ENCODE measurements at regions not wholly inside any gene's neighbourhood (a gene's known extent, or its start where the extent isn't known, plus 50 kb on each side); places are given as distances from the start of the nearest gene placed in this dataset.

GRCh38 chr16:79764415-79765110 is 164.0 kb upstream of the MAF start:
- Mint-ChIP-seq H3K27me3 (ENCODE audit: insufficient read depth) (peaks cover 2% of the 10 kb centered on the region), H3K4me1 (peaks cover 23% of the 10 kb centered on the region), H3K36me3 (ENCODE audit: low read depth) (no peaks in the 10 kb centered on the region), H3K9me3 (no peaks in the 10 kb centered on the region), H3K27ac (peak overlapping the region; percentile 30), H3K4me3 (no peak overlapping the region)
- Histone ChIP-seq H3K9ac (ENCODE audit: extremely low read depth, low read length, poor library complexity, severe bottlenecking) (no peak overlapping the region), H3K4me3 (ENCODE audit: low read length) (no peak overlapping the region), H3K4me1 (ENCODE audit: control insufficient read depth, insufficient read depth, low read length) (peaks cover 4% of the 10 kb centered on the region), H3K27ac (ENCODE audit: low read depth, low read length) (no peak overlapping the region), H3K27me3 (ENCODE audit: control insufficient read depth, insufficient read depth, low read length, poor library complexity, severe bottlenecking) (no peaks in the 10 kb centered on the region), H3K36me3 (ENCODE audit: control insufficient read depth, insufficient read depth, low read length) (no peaks in the 10 kb centered on the region), H3K9me3 (ENCODE audit: control insufficient read depth, low read length) (no peaks in the 10 kb centered on the region)
- 87 to 91% methylated on average over 5 to 8 of the region's 8 CpGs for WGBS, 2 experiments (ENCODE audit: insufficient coverage in 1 of 2, insufficient read length in 1 of 2)
- DNase-seq = no peak
- TF ChIP-seq CTCF (conservative IDR thresholded peaks at IDR 0.05) = no peak

- Histone ChIP-seq H3K27ac (ENCODE audit: low read depth, low read length) (no peak overlapping the region), H3K9me3 (ENCODE audit: control insufficient read depth, low read length) (no peaks in the 10 kb centered on the region), H3K4me3 (ENCODE audit: low read length) (no peak overlapping the region), H3K27me3 (ENCODE audit: control insufficient read depth, insufficient read depth, low read length, poor library complexity, severe bottlenecking) (no peaks in the 10 kb centered on the region), H3K9ac (ENCODE audit: extremely low read depth, low read length, poor library complexity, severe bottlenecking) (no peak overlapping the region), H3K36me3 (ENCODE audit: control insufficient read depth, insufficient read depth, low read length) (no peaks in the 10 kb centered on the region), H3K4me1 (ENCODE audit: control insufficient read depth, insufficient read depth, low read length) (no peaks in the 10 kb centered on the region)
- Mint-ChIP-seq H3K4me1 (no peaks in the 10 kb centered on the region), H3K27ac (no peak overlapping the region), H3K36me3 (ENCODE audit: low read depth) (no peaks in the 10 kb centered on the region), H3K9me3 (no peaks in the 10 kb centered on the region), H3K4me3 (no peak overlapping the region), H3K27me3 (ENCODE audit: insufficient read depth) (peaks cover 2% of the 10 kb centered on the region)
- 92 to 100% methylated on average over 1 to 3 of the region's 3 CpGs for WGBS, 2 experiments (ENCODE audit: insufficient coverage in 1 of 2, insufficient read length in 1 of 2)
- TF ChIP-seq CTCF (conservative IDR thresholded peaks at IDR 0.05) = no peak
- no peak for DNase-seq
These were observed 161.7 kb upstream of the MAF start for GRCh38 chr16:79762217-79762616.

- H3K4me1 Mint-ChIP-seq = peaks cover 14% of the 10 kb centered on the region
- no peaks in the 10 kb centered on the region for H3K36me3 Mint-ChIP-seq (ENCODE audit: low read depth)
- H3K27me3 ChIP-seq (ENCODE audit: control insufficient read depth, insufficient read depth, low read length, poor library complexity, severe bottlenecking) = no peaks in the 10 kb centered on the region
- no peaks in the 10 kb centered on the region for H3K36me3 ChIP-seq (ENCODE audit: control insufficient read depth, insufficient read depth, low read length)
- H3K9ac ChIP-seq (ENCODE audit: extremely low read depth, low read length, poor library complexity, severe bottlenecking) = no peak overlapping the region
- H3K9me3 ChIP-seq (ENCODE audit: control insufficient read depth, low read length) = no peaks in the 10 kb centered on the region
- no peak overlapping the region for H3K4me3 Mint-ChIP-seq
- no peaks in the 10 kb centered on the region for H3K9me3 Mint-ChIP-seq
- no peak overlapping the region for H3K27ac Mint-ChIP-seq
- TF ChIP-seq CTCF (conservative IDR thresholded peaks at IDR 0.05) = no peak
- H3K27ac ChIP-seq (ENCODE audit: low read depth, low read length) = no peak overlapping the region
- no peak for DNase-seq
- peaks cover 6% of the 10 kb centered on the region for H3K4me1 ChIP-seq (ENCODE audit: control insufficient read depth, insufficient read depth, low read length)
- no peak overlapping the region for H3K4me3 ChIP-seq (ENCODE audit: low read length)
- WGBS, 2 experiments (ENCODE audit: insufficient coverage in 1 of 2, insufficient read length in 1 of 2) = 93 to 94% methylated on average over 10 to 14 of the region's 15 CpGs
- peaks cover 2% of the 10 kb centered on the region for H3K27me3 Mint-ChIP-seq (ENCODE audit: insufficient read depth)
These were observed 158.2 kb upstream of the MAF start for GRCh38 chr16:79758615-79759346.
